ENCODE measurements at regions not wholly inside any gene's neighbourhood (a gene's known extent, or its start where the extent isn't known, plus 50 kb on each side); places are given as distances from the start of the nearest gene placed in this dataset.
"Not testable (repeated sequence)": the region's sequence is repeated elsewhere in the genome, so short reads cannot be mapped to it uniquely, and the experiment has no call there.

GRCh38 chr12:9326849-9327248, 118.7 kb upstream of the PZP start:
- H4K8ac ChIP-seq (ENCODE audit: low read depth in 2 of 2, low read length in 2 of 2); H3K36me3 ChIP-seq (ENCODE audit: control insufficient read depth, insufficient read depth, low read length); H3K4ac ChIP-seq (ENCODE audit: low read depth, low read length); H2BK120ac ChIP-seq (ENCODE audit: low read depth, low read length); H2BK15ac ChIP-seq (ENCODE audit: low read depth, low read length); H4K91ac ChIP-seq (ENCODE audit: insufficient read depth, low read depth, low read length); H4K20me1 ChIP-seq (ENCODE audit: insufficient read depth, low read length); H3K4me2 ChIP-seq (ENCODE audit: low read depth, low read length); H3K27ac ChIP-seq (ENCODE audit: insufficient read depth, low read length); H2AK9ac ChIP-seq (replicated peaks; ENCODE audit: low read depth, low read length, poor library complexity); POLR2A ChIA-PET (ENCODE audit: unreplicated experiment); H2BK5ac ChIP-seq (ENCODE audit: low read depth, low read length, poor library complexity, severe bottlenecking); H3K56ac ChIP-seq (ENCODE audit: extremely low read depth, insufficient read depth, low read length); DNase-seq; H3K79me1 ChIP-seq (ENCODE audit: low read depth in 1 of 2, low read length in 2 of 2); H3K18ac ChIP-seq (ENCODE audit: low read depth, low read length); H3K9me1 ChIP-seq (ENCODE audit: insufficient read depth, low read length); H4K5ac ChIP-seq (ENCODE audit: low read depth, low read length); H3K9ac ChIP-seq (ENCODE audit: low read depth, low read length); dilution Hi-C loops (cut with HindIII; ENCODE audit: low sequenced_read_pairs, unreplicated experiment); H2AFZ ChIP-seq (replicated peaks; ENCODE audit: low read length, poor library complexity); H3K4me3 ChIP-seq (ENCODE audit: insufficient read depth, low read depth, low read length); H3K9me3 ChIP-seq (ENCODE audit: control insufficient read depth, insufficient read depth, low read length); CTCF ChIA-PET; H2BK20ac ChIP-seq (ENCODE audit: low read depth, low read length); H3K4me1 ChIP-seq (ENCODE audit: control insufficient read depth, insufficient read depth, low read length); ATAC-seq (ENCODE audit: low read depth); H3K14ac ChIP-seq (replicated peaks; ENCODE audit: low read depth, low read length); H3K27me3 ChIP-seq (ENCODE audit: control insufficient read depth, insufficient read depth, low read length); H2AK5ac ChIP-seq (ENCODE audit: low read depth, low read length); H3K23ac ChIP-seq (ENCODE audit: low read depth, low read length); BruUV-seq (replicated peaks); intact Hi-C loops (cut with micrococcal nuclease): not testable (repeated sequence)
- in situ Hi-C loops (cut with MboI; ENCODE audit: low sequenced_read_pairs) = loop anchor here (25.0 kb wide), 3 partner anchors 135 to 385 kb away; no protein-coding TSS in a partner anchor
- WGBS, 2 experiments (ENCODE audit: extremely low coverage in 2 of 2, insufficient read length in 1 of 2) = 96% methylated on average over 5 of the region's 14 CpGs; no CpG with 5 or more reads in 1 of the 2 experiments
